Panc1 (cell line): ENCODE measurements at regions not wholly inside any gene's neighbourhood (a gene's known extent, or its start where the extent isn't known, plus 50 kb on each side); places are given as distances from the start of the nearest gene placed in this dataset.

ENCODE experiments used
- ATAC-seq: fragments of 200-7000 bp; cut with Tn5 transposase; 2 replicates; pipeline ENCODE4 v1.9.1; 2020; ENCODE audit warnings: mild to moderate bottlenecking, moderate library complexity
- BruUV-seq: library from RNA; stranded (reverse); fragments of 400-500 nt; replicated peaks from 2 replicates; lab custom pipeline; 2021; lab: Mats Ljungman, UMichigan
- CTCF ChIA-PET: fragments of 300-600 bp; sonication (Branson Sonifier 250); formaldehyde crosslinking; loops from one replicate; lab custom pipeline; 2022; ENCODE audit warnings: antibody characterized with exemption; lab: Charles Lee
- POLR2A ChIA-PET: fragments of 300-600 bp; sonication (Branson Sonifier 250); formaldehyde crosslinking; loops from one replicate; lab custom pipeline; 2022; ENCODE audit warnings: antibody characterized with exemption; lab: Charles Lee
- DNase-seq: peaks from one replicate; pipeline ENCODE4 v3.0.0-alpha.2; 2010; ENCODE audit warnings: low read depth, low spot score
- H3K27ac ChIP-seq: 2 replicates; pipeline ENCODE4 v1.5.1; 2011; ENCODE audit warnings: mild to moderate bottlenecking, low read length, inconsistent platforms
- H3K27me3 ChIP-seq: fragments of 200-500 bp; sonication (Bioruptor generic); 2 replicates; pipeline ENCODE4 v1.6.0; 2014; ENCODE audit warnings: low read length, inconsistent platforms; ENCODE audit not compliant: control insufficient read depth, insufficient read depth
- H3K36me3 ChIP-seq: fragments of 200-500 bp; sonication (Bioruptor generic); 2 replicates; pipeline ENCODE4 v1.5.1; 2014; ENCODE audit warnings: inconsistent platforms, mild to moderate bottlenecking, low read length, moderate library complexity; ENCODE audit not compliant: control insufficient read depth, insufficient read depth
- H3K4me1 ChIP-seq: 2 replicates; pipeline ENCODE4 v1.5.1; 2011; ENCODE audit warnings: inconsistent platforms, mild to moderate bottlenecking, low read length, moderate library complexity; ENCODE audit not compliant: control insufficient read depth, insufficient read depth
- H3K4me3 ChIP-seq, 2 experiments: 2 replicates each; pipeline ENCODE4 v1.5.1; 2011 to 2012; ENCODE audit warnings: low read depth in 2 of 2, low read length in 2 of 2, mild to moderate bottlenecking in 2 of 2, inconsistent platforms in 1 of 2, moderate library complexity in 1 of 2
- H3K9me3 ChIP-seq: fragments of 200-500 bp; sonication (Bioruptor generic); 2 replicates; pipeline ENCODE4 v1.5.1; 2014; ENCODE audit warnings: low read depth, mild to moderate bottlenecking, inconsistent platforms, low read length, moderate library complexity; ENCODE audit not compliant: control insufficient read depth, insufficient read depth
- CTCF ChIP-seq: fragments of 450-650 bp; IDR thresholded peaks from 2 replicates; pipeline ENCODE4 v1.5.1; 2017; ENCODE audit warnings: mild to moderate bottlenecking
- POLR2AphosphoS5 ChIP-seq: IDR thresholded peaks from 2 replicates; pipeline ENCODE4 v1.6.1; 2012; ENCODE audit warnings: mild to moderate bottlenecking, low read depth, low read length, moderate library complexity
- REST ChIP-seq, 2 experiments: IDR thresholded peaks; 2 replicates each; pipeline ENCODE4 v1.6.1; 2011 to 2012; ENCODE audit warnings: low read depth in 2 of 2, control low read depth in 1 of 2, low read length in 1 of 2, mild to moderate bottlenecking in 1 of 2, moderate library complexity in 1 of 2; ENCODE audit not compliant: insufficient read depth in 1 of 2
- SIN3A ChIP-seq: IDR thresholded peaks from 2 replicates; pipeline ENCODE4 v1.6.1; 2012; ENCODE audit warnings: low read depth, mild to moderate bottlenecking, low read length, moderate library complexity, borderline replicate concordance; ENCODE audit not compliant: insufficient read depth
- TCF7L2 ChIP-seq: IDR thresholded peaks from 2 replicates; pipeline ENCODE4 v1.6.1; 2011; ENCODE audit warnings: mild to moderate bottlenecking, low read depth, low read length, inconsistent platforms
- in situ Hi-C: cut with HindIII; loops from 2 replicates; pipeline ENCODE4 v1.10.0; 2016; ENCODE audit warnings: low sequenced_read_pairs, low pct_unique_long_range_greater_than_20kb
- intact Hi-C: fragments of 100-400 bp; cut with micrococcal nuclease; formaldehyde crosslinking; loops from one replicate; pipeline ENCODE4 v1.10.0; 2022; ENCODE audit not compliant: unreplicated experiment

DNA sequence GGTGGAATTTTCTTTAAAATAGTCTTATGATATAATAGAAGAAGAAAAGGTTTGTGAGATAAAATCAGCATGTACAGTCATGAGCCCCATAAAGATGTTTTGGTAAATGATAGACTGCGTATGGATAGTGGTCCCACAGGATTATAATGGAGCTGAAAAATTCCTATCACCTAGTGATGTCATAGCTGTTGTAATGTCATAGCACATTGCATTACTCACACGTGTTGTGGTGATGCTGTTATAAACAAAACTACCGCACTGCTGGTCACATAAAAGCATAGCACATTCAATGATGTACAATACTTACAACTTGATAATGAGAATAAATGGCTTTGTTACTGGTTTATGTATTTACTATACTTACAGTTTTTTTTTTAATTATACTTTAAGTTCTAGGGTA is 715.2 kb upstream of the HTR2C start:
- H3K9me3 ChIP-seq = no peaks in the 10 kb centered on the region
- no peaks in the 10 kb centered on the region for H3K4me1 ChIP-seq
- DNase-seq (no peak), ATAC-seq (no peak)
- CTCF ChIA-PET = no interaction called here
- H3K27me3 ChIP-seq = no peaks in the 10 kb centered on the region
- no peaks in the 10 kb centered on the region for H3K36me3 ChIP-seq
- TF ChIP-seq REST (IDR thresholded peaks at IDR 0.05; ENCODE audit: insufficient read depth in 1 of 2, low read depth in 2 of 2, low read length in 1 of 2) (no peak), POLR2AphosphoS5 (no peak), TCF7L2 (no peak), CTCF (no peak), SIN3A (no peak)
- in situ Hi-C loops (no loop called here), intact Hi-C loops (no loop called here)
- no TSS peak for BruUV-seq
- H3K4me3 ChIP-seq = no peak overlapping the region
- H3K27ac ChIP-seq = no peak overlapping the region
- POLR2A ChIA-PET = no interaction called here

DNA sequence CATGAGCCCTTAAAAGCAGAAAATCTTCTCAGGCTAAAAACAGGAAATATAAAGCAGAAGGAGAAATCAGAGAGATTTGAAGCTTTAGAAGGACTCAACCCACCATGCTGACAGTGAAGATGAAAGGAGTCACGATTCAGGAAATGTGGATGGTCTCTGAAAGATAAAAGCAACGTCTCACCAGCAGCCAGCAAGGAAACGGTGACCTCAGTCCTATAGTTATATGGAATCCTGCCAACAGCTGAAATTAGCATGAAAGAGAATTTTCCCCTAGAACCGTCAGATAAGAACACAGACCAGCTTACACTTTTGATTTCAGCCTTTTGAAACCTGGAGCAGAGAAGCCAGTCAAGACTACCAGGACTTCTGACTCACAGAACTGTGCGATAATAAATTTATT is 715.7 kb upstream of the HTR2C start:
- ChIA-PET POLR2A (no interaction called here), CTCF (no interaction called here)
- Histone ChIP-seq H3K4me3 (no peak overlapping the region), H3K27me3 (no peaks in the 10 kb centered on the region), H3K4me1 (no peaks in the 10 kb centered on the region), H3K27ac (no peak overlapping the region), H3K36me3 (no peaks in the 10 kb centered on the region), H3K9me3 (no peaks in the 10 kb centered on the region)
- TF ChIP-seq SIN3A (no peak), CTCF (no peak), POLR2AphosphoS5 (no peak), REST (IDR thresholded peaks at IDR 0.05; ENCODE audit: insufficient read depth in 1 of 2, low read depth in 2 of 2, low read length in 1 of 2) (no peak), TCF7L2 (no peak)
- no peak for DNase-seq
- intact Hi-C loops = no loop called here
- BruUV-seq = no TSS peak
- no peak for ATAC-seq
- in situ Hi-C loops = no loop called here
